Endothelial cell (in vitro differentiated cells): ENCODE measurements at regions not wholly inside any gene's neighbourhood (a gene's known extent, or its start where the extent isn't known, plus 50 kb on each side); places are given as distances from the start of the nearest gene placed in this dataset.

Experiments
- DNase-seq: peaks from one replicate; pipeline ENCODE4 v3.0.0; 2021; ENCODE audit warnings: low spot score
- H3K27ac Mint-ChIP-seq: one replicate; pipeline ENCODE4 v1.8.0; 2021; ENCODE audit warnings: mixed read lengths, inconsistent platforms; ENCODE audit not compliant: unreplicated experiment
- H3K27me3 Mint-ChIP-seq: one replicate; pipeline ENCODE4 v1.8.0; 2021; ENCODE audit warnings: mild to moderate bottlenecking, moderate library complexity, mixed read lengths, inconsistent platforms; ENCODE audit not compliant: unreplicated experiment
- H3K36me3 Mint-ChIP-seq: one replicate; pipeline ENCODE4 v1.8.0; 2021; ENCODE audit warnings: mild to moderate bottlenecking, low read depth, mixed read lengths, inconsistent platforms; ENCODE audit not compliant: unreplicated experiment
- H3K4me1 Mint-ChIP-seq: one replicate; pipeline ENCODE4 v1.8.0; 2021; ENCODE audit warnings: mild to moderate bottlenecking, mixed read lengths, inconsistent platforms; ENCODE audit not compliant: unreplicated experiment
- H3K4me3 Mint-ChIP-seq: one replicate; pipeline ENCODE4 v1.8.0; 2021; ENCODE audit warnings: mild to moderate bottlenecking, mixed read lengths, inconsistent platforms; ENCODE audit not compliant: unreplicated experiment
- H3K9me3 Mint-ChIP-seq: one replicate; pipeline ENCODE4 v1.8.0; 2021; ENCODE audit warnings: mixed read lengths, inconsistent platforms; ENCODE audit not compliant: unreplicated experiment
- TF ChIP-seq, protein P1 (sequence below): fragments of 200-600 bp; sonication (generic); IDR thresholded peaks from one replicate; pipeline ENCODE4 v1.5.0; 2021; ENCODE audit warnings: antibody characterized with exemption; ENCODE audit not compliant: unreplicated experiment

DNA sequence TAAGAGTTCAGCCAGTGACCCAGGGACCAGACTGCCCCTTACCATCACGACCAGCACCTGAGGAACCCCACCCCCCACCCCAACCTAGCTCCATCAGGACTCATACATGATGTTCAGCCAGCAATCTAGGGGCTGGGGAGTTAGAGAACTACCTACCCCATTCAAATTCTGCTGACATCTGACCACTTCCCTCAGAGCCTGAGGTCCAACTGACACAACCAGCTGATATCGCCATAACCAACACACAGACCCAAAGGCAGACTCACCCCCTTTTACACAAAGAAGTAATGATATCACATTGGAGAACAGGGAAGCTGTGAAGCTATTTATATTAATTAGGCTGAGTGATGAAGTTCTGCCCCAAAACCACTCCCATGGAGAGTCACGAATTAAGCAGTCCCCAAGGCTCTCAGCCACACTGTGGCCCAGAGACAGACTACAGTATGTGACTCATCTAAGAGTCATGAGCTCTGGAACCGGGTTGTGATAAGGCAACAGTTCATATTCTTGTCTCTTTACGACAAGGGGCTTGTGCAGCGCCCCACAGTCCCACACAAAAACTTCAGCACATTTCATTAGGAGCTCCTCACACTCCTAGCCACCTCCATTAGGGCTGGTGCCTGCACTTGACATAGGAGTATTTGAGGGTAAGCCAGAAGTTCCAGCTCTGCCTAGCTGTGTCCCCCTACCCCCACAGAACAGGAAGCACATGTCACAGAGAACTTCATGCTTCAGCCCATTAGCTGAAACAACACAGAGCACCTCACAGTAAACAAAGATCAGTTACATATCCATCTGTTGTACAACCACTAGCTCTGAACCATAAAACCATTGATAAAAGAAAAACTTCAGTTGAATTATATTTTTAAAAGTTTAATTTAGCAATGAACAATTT, 184.7 kb upstream of the ZCCHC13 start:
- TF ChIP-seq, protein P1, sequence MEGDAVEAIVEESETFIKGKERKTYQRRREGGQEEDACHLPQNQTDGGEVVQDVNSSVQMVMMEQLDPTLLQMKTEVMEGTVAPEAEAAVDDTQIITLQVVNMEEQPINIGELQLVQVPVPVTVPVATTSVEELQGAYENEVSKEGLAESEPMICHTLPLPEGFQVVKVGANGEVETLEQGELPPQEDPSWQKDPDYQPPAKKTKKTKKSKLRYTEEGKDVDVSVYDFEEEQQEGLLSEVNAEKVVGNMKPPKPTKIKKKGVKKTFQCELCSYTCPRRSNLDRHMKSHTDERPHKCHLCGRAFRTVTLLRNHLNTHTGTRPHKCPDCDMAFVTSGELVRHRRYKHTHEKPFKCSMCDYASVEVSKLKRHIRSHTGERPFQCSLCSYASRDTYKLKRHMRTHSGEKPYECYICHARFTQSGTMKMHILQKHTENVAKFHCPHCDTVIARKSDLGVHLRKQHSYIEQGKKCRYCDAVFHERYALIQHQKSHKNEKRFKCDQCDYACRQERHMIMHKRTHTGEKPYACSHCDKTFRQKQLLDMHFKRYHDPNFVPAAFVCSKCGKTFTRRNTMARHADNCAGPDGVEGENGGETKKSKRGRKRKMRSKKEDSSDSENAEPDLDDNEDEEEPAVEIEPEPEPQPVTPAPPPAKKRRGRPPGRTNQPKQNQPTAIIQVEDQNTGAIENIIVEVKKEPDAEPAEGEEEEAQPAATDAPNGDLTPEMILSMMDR = no peak
- Mint-ChIP-seq H3K27ac (no peak overlapping the region), H3K27me3 (no peaks in the 10 kb centered on the region), H3K36me3 (no peaks in the 10 kb centered on the region), H3K9me3 (no peaks in the 10 kb centered on the region), H3K4me1 (no peaks in the 10 kb centered on the region), H3K4me3 (no peak overlapping the region)
- DNase-seq = no peak

- H3K4me3 Mint-ChIP-seq = no peak overlapping the region
- no peaks in the 10 kb centered on the region for H3K9me3 Mint-ChIP-seq
- no peak overlapping the region for H3K27ac Mint-ChIP-seq
- DNase-seq = no peak
- H3K4me1 Mint-ChIP-seq = no peaks in the 10 kb centered on the region
- TF ChIP-seq, protein P1 = no peak
- no peaks in the 10 kb centered on the region for H3K27me3 Mint-ChIP-seq
- H3K36me3 Mint-ChIP-seq = no peaks in the 10 kb centered on the region
These were observed 185.7 kb upstream of the ZCCHC13 start for GRCh38 chrX:74117962-74118902.

- DNase-seq = no peak
- H3K36me3 Mint-ChIP-seq = peaks cover 22% of the 10 kb centered on the region
- no peak overlapping the region for H3K27ac Mint-ChIP-seq
- no peak overlapping the region for H3K4me3 Mint-ChIP-seq
- H3K4me1 Mint-ChIP-seq = no peaks in the 10 kb centered on the region
- H3K27me3 Mint-ChIP-seq = no peaks in the 10 kb centered on the region
- no peaks in the 10 kb centered on the region for H3K9me3 Mint-ChIP-seq
- TF ChIP-seq, protein P1 = no peak
These were observed 192.7 kb upstream of the ZCCHC13 start for GRCh38 chrX:74111245-74111644.

DNA sequence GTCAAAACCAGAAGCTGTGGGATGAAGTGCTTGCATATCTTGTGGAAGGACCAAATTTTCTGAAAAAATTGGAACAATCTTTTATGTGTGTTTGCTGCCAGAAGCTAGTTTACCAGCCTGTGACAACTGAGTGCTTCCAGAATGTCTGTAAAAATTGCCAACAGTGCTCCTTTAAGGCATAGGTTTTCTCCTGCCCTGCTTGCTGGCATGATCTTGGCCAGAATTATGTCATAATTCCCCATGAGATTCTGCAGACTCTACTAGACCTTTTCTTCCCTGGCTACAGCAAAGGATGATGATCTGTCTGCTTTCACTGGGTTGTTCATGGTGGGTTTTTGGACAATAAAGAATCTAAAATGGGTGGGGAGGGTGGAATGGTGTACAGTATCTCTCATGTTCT, 196.3 kb upstream of the ZCCHC13 start:
- H3K27me3 Mint-ChIP-seq = no peaks in the 10 kb centered on the region
- H3K27ac Mint-ChIP-seq = no peak overlapping the region
- no peak for DNase-seq
- peaks cover 41% of the 10 kb centered on the region for H3K36me3 Mint-ChIP-seq
- TF ChIP-seq, protein P1 = no peak
- H3K4me1 Mint-ChIP-seq = no peaks in the 10 kb centered on the region
- peaks cover under 1% of the 10 kb centered on the region for H3K9me3 Mint-ChIP-seq
- H3K4me3 Mint-ChIP-seq = no peak overlapping the region
